Skeletal muscle tissue (tissue), 3 donors: ENCODE measurements at regions not wholly inside any gene's neighbourhood (a gene's known extent, or its start where the extent isn't known, plus 50 kb on each side); places are given as distances from the start of the nearest gene placed in this dataset.
A peak's percentile ranks its signal among the peaks of the same experiment; 100 is the strongest.

Source experiments
- H3K27ac ChIP-seq: one replicate; pipeline ENCODE4 v1.7.0; 2013; ENCODE audit warnings: mild to moderate bottlenecking, low read depth, low read length, inconsistent platforms
- H3K27me3 ChIP-seq, 3 donors: one replicate each; pipeline ENCODE4 v1.7.0; 2013; ENCODE audit warnings: low read length in 3 of 3; ENCODE audit not compliant: control insufficient read depth in 3 of 3, insufficient read depth in 3 of 3
- H3K36me3 ChIP-seq, 3 donors: one replicate each; pipeline ENCODE4 v1.7.0; 2013; ENCODE audit warnings: low read length in 3 of 3; ENCODE audit not compliant: control insufficient read depth in 3 of 3, insufficient read depth in 3 of 3
- H3K4me1 ChIP-seq, 3 donors: one replicate each; pipeline ENCODE4 v1.7.0; 2013; ENCODE audit warnings: low read length in 3 of 3, mild to moderate bottlenecking in 3 of 3; ENCODE audit not compliant: control insufficient read depth in 3 of 3, insufficient read depth in 3 of 3
- H3K4me3 ChIP-seq, 3 donors: one replicate each; pipeline ENCODE4 v1.7.0; 2013; ENCODE audit warnings: low read length in 3 of 3
- H3K9ac ChIP-seq, 3 donors: one replicate each; pipeline ENCODE4 v1.7.0; 2013; ENCODE audit warnings: low read length in 3 of 3, mild to moderate bottlenecking in 3 of 3, moderate library complexity in 2 of 3, low read depth in 1 of 3
- H3K9me3 ChIP-seq, 3 donors: one replicate each; pipeline ENCODE4 v1.7.0; 2013; ENCODE audit warnings: low read length in 3 of 3; ENCODE audit not compliant: control insufficient read depth in 3 of 3
- donor health status: Osteomylitis.

DNA sequence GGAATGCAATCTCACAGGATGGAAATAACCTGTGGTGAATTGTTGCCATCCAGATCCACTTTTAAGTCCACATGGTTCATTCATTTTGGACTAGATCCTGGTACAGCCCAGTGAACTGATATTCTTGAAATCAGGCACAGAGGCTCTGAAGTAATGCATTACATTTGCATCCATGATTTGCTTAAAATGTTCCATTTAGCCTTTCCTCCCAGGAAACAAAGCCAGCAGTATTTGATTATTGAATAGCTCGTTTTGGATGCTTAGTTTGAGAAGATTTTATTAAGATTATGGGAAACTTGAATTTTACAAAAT is 995.8 kb upstream of the CDH2 start:
- no peak overlapping the region for H3K27ac ChIP-seq
- H3K9me3 ChIP-seq = no peaks in the 10 kb centered on the region
- no peaks in the 10 kb centered on the region for H3K27me3 ChIP-seq
- no peaks in the 10 kb centered on the region for H3K4me1 ChIP-seq
- H3K4me3 ChIP-seq = no peak overlapping the region
- no peaks in the 10 kb centered on the region for H3K36me3 ChIP-seq
- H3K9ac ChIP-seq = no peak overlapping the region

- Histone ChIP-seq H3K27ac (no peak overlapping the region), H3K9me3 (no peaks in the 10 kb centered on the region), H3K36me3 (no peaks in the 10 kb centered on the region), H3K27me3 (no peaks in the 10 kb centered on the region), H3K4me3 (no peak overlapping the region), H3K9ac (no peak overlapping the region), H3K4me1 (no peaks in the 10 kb centered on the region)
Observed at GRCh38 chr18:29171892-29172755, 995.2 kb upstream of the CDH2 start.

DNA sequence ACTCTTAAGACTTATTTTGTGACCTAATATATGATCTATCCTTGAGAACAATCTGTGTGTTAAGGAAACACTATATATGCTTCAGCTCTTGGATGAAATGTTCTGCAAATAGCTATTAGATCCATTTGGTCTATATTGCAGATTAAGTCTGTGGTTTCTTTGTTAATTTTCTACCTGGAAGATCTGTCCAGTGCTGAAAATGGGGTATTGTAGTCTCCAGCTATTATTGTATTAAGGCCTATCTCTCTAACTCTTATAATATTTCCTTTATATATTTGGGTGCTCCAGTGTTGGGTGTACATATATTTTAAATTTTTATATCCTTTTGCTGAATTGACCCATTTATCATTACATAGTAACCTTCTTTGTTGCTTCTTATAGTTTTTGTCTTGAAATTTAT is 992.7 kb upstream of the CDH2 start:
- no peaks in the 10 kb centered on the region for H3K27me3 ChIP-seq
- no peak overlapping the region for H3K4me3 ChIP-seq
- H3K4me1 ChIP-seq = no peaks in the 10 kb centered on the region
- H3K36me3 ChIP-seq = no peaks in the 10 kb centered on the region
- no peak overlapping the region for H3K27ac ChIP-seq
- H3K9ac ChIP-seq = no peak overlapping the region
- no peaks in the 10 kb centered on the region for H3K9me3 ChIP-seq

DNA sequence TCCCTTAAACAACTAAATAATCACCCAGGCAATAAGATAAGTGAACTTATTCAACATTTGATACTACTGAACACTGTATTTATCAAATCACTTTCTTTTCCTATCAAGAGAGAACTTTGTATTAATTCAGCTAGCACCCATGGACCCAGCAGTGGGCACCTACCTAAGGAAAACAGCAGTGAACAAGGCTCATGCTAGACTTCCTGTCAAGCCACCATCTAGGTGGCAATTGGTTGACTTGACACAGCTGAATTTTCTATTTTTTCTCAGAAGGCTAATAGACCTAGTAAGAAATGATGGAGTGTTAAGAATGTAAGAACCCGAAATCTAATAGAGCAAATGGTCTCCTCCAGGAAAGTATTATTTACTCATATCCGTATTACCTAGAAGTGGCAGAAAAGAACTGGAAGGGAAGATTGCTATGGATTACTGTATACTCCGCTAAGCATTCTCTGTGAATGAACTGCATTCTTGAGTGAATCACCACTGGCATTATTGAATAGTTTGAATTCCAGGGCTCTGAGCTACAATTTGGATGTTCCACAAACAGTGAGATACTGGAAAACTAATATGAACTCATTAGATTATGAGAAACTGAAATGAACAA is 988.2 kb upstream of the CDH2 start:
- H3K36me3 ChIP-seq = no peaks in the 10 kb centered on the region
- no peaks in the 10 kb centered on the region for H3K9me3 ChIP-seq
- no peak overlapping the region for H3K4me3 ChIP-seq
- no peak overlapping the region for H3K9ac ChIP-seq
- H3K27ac ChIP-seq = peak overlapping the region; percentile 14
- no peaks in the 10 kb centered on the region for H3K27me3 ChIP-seq
- no peaks in the 10 kb centered on the region for H3K4me1 ChIP-seq

DNA sequence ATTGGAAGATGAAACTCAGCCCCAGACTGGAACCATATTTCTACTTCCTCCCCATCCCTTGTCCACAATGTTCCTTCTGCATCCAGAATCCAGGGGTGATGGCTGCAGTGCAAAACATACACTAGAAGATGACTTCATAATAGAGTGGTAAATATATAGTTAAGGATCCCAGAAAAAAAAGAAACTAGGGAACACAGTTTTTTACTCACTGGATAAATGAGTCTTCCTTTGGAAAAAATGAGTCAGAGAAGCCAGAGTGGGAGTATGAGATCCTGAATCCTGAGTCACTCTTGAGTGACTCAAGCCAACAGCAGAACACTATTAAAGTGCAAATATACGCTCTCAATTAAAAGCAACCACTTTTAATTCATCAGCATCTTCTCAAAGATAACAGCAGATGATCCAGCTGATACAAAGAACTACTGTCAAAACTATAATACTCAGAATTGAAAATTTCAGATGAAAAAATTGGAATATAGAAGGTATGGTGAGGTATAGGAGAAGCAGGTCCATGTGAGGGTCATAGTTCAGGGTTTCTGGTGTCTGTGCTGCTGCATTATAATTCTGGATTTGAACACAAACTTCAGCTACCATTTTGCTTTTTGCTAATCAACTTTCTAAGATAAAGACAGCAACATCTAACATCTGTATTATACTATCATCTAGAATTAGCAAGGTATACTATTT is 987.2 kb upstream of the CDH2 start:
- H3K36me3 ChIP-seq = no peaks in the 10 kb centered on the region
- no peak overlapping the region for H3K9ac ChIP-seq
- H3K4me3 ChIP-seq = no peak overlapping the region
- no peaks in the 10 kb centered on the region for H3K4me1 ChIP-seq
- H3K27me3 ChIP-seq = no peaks in the 10 kb centered on the region
- H3K9me3 ChIP-seq = no peaks in the 10 kb centered on the region
- H3K27ac ChIP-seq = peak overlapping the region; percentile 14

DNA sequence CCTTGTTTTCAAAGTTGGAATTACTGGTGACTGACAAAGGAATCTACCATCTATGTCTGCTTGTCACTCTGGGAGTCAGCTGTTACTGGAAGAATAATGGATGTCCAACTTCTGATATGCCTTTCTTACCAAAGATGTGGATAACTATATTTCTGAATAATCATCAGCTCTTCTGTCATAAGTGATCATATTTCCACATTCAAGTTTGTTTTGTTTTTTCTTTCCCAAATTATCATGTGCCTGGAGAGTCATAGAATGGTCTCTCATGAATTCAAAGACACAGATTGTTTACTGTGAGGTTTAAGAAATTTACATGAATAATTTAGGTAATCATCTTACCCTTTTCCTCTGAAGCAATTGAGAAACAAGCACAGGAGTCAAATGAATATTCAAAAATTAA is 986.7 kb upstream of the CDH2 start:
- H3K27me3 ChIP-seq = no peaks in the 10 kb centered on the region
- no peak overlapping the region for H3K9ac ChIP-seq
- H3K4me3 ChIP-seq = no peak overlapping the region

GRCh38 chr18:29161429-29161828 is 984.5 kb upstream of the CDH2 start:
- no peaks in the 10 kb centered on the region for H3K36me3 ChIP-seq
- H3K4me1 ChIP-seq = no peaks in the 10 kb centered on the region
- no peaks in the 10 kb centered on the region for H3K9me3 ChIP-seq
- H3K27ac ChIP-seq = no peak overlapping the region
- no peak overlapping the region for H3K9ac ChIP-seq
- no peaks in the 10 kb centered on the region for H3K27me3 ChIP-seq
- no peak overlapping the region for H3K4me3 ChIP-seq

More for the DNA sequence above, 986.7 kb upstream of the CDH2 start:
- Histone ChIP-seq H3K4me1 (no peaks in the 10 kb centered on the region), H3K9me3 (no peaks in the 10 kb centered on the region), H3K36me3 (no peaks in the 10 kb centered on the region), H3K27ac (no peak overlapping the region)

- Histone ChIP-seq H3K27me3 (no peaks in the 10 kb centered on the region), H3K9me3 (no peaks in the 10 kb centered on the region), H3K9ac (no peak overlapping the region), H3K4me1 (no peaks in the 10 kb centered on the region), H3K27ac (no peak overlapping the region), H3K36me3 (no peaks in the 10 kb centered on the region), H3K4me3 (no peak overlapping the region)
Observed at GRCh38 chr18:29160170-29160569, 983.2 kb upstream of the CDH2 start.

DNA sequence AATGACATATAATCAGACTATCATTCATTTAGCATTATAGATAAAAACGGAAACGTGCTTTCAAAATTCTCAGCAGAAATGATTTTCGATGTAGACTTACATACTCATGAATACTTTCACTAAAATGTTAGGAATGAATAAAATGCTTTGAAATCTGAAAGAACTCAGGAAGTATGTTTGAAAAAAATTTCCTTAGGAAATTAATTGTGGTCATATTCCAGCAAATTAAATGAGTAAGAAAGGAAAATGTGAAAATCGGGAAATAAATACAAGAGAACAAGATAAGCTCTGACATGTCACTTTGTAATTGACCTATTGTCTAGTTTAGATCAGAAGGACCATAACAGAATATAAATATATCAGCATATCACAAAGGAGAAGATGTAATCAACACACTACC is 981.0 kb upstream of the CDH2 start:
- Histone ChIP-seq H3K36me3 (no peaks in the 10 kb centered on the region), H3K4me1 (no peaks in the 10 kb centered on the region), H3K4me3 (no peak overlapping the region), H3K27me3 (no peaks in the 10 kb centered on the region), H3K9me3 (no peaks in the 10 kb centered on the region), H3K27ac (no peak overlapping the region), H3K9ac (no peak overlapping the region)

DNA sequence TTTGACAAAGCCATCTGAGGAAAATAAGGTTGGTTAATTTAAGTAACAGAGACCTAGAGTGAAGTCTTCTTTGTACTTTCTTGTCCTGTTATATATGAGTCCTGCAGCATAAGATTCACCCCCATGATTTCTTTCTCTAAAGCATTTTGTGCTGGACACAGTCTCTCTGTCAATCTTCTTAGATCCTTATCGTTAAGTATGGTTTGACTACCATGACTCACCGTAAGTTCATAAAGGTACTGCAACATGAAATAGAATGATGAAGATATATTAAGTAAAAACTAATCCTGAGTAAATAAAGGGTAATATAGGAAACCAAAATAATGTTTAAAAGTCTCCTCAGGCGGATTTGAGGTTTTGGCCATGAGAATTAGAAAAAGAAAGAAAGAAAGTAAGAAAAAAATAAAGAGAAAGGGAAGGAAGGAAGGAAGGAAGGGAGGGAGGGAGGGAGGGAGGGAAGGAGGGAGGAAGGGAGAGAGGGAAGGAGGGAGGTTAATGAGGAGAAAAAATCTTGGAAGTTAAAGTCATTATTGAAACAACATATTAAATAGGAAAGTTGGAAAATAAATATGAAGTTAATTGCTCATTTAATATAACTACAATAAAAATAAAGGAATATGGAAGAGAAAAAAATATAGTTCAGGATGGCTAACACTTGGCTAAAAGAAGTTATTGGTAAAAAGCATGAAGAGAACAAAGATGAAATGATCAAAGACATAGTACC is 980.3 kb upstream of the CDH2 start:
- Histone ChIP-seq H3K4me1 (no peaks in the 10 kb centered on the region), H3K9me3 (no peaks in the 10 kb centered on the region), H3K9ac (no peak overlapping the region), H3K27me3 (no peaks in the 10 kb centered on the region), H3K4me3 (no peak overlapping the region), H3K27ac (no peak overlapping the region), H3K36me3 (no peaks in the 10 kb centered on the region)
